Stimulated activated CD4-positive, alpha-beta T cell treated with anti-CD3 and anti-CD28 coated beads, Interleukin-2, amount 100 ng/mL, for 24 hours (primary cell): ENCODE measurements at regions not wholly inside any gene's neighbourhood (a gene's known extent, or its start where the extent isn't known, plus 50 kb on each side); places are given as distances from the start of the nearest gene placed in this dataset.
"Not testable (repeated sequence)": the region's sequence is repeated elsewhere in the genome, so short reads cannot be mapped to it uniquely, and the experiment has no call there.

Source experiments
- DNase-seq, 2 donors: peaks; one replicate each; pipeline ENCODE4 v3.0.0-alpha.2; 2020

GRCh38 chr2:13466076-13466475 is 749.3 kb downstream of the TRIB2 start:
- DNase-seq = no peak

GRCh38 chr2:13474538-13474937 is 757.8 kb downstream of the TRIB2 start:
- no peak for DNase-seq

DNA sequence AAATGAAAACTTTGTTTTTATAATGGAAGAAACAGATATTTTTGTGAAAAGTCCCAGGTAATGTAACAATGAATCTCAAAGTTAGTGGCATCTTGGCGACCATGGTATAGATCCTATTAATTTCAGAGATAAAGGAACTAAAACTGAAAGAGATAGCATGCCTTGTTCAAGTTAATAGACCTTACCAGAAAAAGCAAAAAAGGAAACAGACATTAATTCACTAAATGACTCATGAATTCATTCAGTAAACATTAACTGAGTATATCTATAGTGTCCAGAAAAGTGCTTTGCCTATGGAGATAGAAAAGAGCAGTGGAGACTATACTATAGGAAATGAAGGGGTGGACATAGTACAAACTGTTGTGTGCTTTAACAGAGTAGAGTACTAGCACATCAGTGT is 763.3 kb downstream of the TRIB2 start:
- no peak for DNase-seq

DNA sequence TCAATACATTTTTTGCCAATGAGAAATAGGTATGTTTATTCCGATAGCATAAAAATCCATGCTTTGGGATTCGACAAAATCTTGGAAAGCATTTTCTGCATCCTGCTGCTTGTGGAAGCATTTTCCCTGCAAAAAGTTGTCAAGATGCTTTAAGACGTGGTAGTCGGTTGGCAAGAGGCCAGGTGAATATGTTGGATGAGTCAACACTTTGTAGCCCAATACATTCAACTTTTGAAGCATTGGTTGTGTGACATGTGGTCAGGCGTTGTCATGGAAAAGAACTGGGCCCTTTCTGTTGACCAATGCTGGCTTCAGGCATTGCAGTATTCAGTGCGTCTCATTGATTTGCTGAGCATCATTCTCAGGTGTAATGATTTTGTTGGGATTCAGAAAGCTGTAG is 764.5 kb downstream of the TRIB2 start:
- DNase-seq = no peak

DNA sequence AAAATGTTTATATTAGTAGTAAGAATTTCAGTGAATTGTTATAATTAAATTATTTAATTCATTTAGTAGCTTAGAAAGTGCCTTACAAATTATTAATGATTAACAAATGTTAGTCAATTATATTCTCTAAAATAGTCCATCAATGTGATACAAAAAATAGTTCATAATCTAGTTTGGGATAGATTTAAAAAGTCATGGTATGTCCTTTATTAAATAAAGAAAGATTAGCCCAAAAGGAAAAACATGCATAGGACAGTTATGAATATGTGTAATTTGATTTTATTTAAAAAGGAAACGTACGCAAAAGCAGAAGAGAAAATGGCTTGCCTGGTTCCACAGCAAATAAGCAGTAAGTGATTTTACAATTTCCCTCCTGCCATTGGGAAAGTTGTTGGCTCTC is 768.5 kb downstream of the TRIB2 start:
- no peak for DNase-seq

- no peak for DNase-seq
These were observed 772.2 kb downstream of the TRIB2 start for GRCh38 chr2:13488965-13489364.

DNA sequence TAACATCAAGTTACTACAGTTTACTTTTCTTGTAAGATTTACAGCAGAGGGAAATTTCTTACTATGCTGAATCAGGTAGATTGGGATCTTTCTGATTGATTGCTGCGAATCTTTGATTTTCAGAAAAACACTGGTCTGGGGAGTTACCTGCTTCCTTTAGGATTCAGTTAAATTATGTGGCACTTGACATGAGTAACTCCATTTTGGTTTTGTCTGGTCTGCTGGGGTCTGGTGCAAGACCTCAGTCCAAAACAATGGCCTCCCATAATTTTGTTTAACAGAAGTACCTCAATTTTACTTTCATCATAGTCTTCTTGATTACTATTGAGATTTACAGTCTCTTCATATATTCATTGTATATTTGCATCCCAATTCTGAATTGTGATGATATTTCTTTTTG is 775.5 kb downstream of the TRIB2 start:
- no peak for DNase-seq

GRCh38 chr2:13495051-13495450 is 778.3 kb downstream of the TRIB2 start:
- no peak for DNase-seq

GRCh38 chr2:13504808-13505207 is 788.1 kb downstream of the TRIB2 start:
- no peak for DNase-seq

- DNase-seq = no peak
These were observed 791.9 kb downstream of the TRIB2 start for GRCh38 chr2:13508671-13509070.

DNA sequence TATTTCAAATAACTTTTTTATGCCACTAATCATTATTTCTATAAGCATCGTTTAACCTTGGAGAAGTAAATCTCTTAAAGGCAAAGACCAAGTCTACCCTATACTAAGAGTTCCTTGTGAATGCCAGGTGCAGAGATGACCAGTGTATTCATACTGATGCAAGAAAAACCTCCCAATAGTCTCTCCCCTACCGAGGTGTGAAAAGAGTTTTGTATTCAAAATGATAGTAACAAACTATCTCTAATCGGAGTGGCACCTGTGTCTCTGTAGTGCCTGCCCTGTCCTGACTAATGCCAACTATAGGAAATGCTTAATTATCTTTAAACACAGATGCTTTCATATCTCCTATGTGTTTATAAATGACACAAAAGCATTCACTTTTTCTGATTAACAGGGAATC is 798.5 kb downstream of the TRIB2 start:
- no peak for DNase-seq

DNA sequence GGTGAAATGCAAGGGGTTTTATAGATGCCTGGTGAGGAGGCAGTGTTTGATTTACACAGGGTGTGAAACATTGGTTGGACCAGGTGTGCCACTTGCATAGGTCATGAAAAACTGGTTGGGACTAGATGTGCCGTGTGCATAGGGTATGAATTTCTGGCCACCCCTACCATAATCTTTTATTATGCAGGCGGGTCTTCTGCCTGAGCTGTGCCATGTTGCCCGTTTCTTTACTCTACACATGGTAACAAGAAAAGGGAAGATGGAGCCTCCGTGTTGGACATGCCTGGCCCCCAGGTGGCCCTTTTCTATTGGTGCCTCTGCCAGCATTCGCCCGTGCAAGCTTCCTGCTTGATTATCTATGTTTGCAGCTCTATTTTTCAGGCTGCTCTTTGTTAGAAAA is 805.4 kb downstream of the TRIB2 start:
- no peak for DNase-seq

- no peak for DNase-seq
These were observed 806.4 kb downstream of the TRIB2 start for GRCh38 chr2:13522917-13523821.

- DNase-seq = no peak
These were observed 807.8 kb downstream of the TRIB2 start for GRCh38 chr2:13524492-13524891.

DNA sequence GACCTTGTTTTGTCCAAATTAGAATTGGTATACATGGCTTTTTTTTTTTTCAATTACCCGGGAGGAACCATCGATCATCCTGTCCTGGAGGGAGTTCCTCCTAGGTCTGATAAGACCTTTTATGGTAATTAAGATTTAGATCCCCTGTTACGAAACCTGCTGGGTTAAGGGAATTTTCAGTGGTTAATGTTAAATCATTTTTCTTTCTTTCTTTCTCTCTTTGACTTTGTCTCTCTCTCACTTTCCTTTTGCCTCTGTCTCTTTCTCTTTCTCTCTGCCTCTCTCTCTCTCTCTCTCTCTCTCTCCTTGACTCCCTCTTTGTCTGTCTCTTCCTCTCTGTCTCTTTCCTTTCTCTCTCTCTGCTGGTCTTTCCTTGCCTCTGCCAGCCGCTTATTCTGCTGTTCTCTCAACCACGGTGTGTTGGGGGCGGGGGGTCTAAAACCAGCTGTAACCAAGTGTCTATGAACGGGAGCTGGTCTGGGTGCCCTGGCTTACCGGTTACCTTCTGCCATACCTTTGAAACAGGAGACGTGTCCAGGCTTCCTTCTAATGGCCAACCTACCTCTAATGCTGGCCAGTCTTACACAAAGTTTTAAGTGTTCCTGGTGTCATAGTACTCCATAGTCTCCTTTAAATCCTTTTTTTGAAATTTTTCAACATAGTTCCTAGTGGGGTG is 815.1 kb downstream of the TRIB2 start:
- not testable (repeated sequence) for DNase-seq

DNA sequence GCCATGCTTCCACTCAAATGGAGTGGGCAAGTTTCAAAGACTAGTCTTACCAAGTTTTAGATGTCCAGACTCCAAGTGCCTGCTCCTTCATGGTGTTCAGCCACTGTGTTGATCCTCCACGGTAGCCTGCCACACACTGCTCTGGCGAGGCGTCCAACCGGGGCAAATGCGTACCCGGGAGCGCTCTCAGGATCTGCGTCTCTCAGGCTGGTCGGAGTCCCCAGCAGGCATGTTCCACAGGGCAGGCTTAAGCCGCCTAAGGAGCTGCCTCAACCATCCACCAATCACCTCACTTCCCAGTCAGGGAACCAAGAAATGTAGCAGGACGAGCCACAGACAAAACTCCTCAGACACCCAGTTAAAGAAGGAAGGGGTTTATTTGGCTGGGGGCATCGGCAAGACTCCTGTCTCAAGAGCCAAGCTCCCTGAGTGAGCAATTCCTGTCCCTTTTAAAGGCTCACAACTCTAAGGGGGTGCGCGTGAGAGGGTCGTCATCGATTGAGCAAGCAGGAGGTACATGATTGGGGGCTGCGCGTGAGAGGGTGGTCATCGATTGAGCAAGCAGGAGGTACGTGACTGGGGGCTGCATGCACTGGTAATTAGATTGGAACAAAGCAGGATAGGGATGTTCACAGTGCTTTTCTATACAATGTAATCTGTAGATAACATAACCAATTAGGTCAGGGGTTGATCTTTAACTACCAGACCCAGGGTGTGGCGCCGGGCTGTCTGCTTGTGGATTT is 816.2 kb downstream of the TRIB2 start:
- not testable (repeated sequence) for DNase-seq

- DNase-seq = no peak
These were observed 816.8 kb downstream of the TRIB2 start for GRCh38 chr2:13533524-13533922.

- no peak for DNase-seq
These were observed 820.2 kb downstream of the TRIB2 start for GRCh38 chr2:13536941-13537340.

DNA sequence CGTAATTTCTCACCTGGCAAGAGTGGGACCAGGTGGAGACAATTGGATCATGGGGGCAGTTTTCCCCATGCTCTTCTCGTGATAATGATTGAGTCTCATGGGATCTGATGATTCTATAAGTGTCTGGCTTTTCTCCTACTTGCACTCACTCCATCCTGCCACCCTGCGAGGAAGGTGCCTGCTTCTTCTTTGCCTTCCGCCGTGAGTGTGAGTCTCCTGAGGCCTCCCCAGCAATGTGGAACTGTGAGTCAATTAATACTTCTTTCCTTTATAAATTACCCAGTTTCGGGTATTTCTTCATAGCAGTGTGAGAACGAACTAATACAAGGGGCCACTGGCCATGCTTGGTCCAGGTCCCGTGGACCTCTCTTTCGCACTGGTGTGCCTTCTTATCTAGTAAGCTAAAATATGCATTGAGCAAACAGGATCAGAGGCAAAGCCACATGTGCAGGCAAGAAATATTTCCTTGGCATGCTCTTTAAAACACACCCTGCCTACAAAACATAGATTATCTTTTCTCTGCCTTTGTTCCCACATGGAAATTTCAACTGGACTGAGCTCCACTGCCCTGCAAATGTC is 821.1 kb downstream of the TRIB2 start:
- no peak for DNase-seq

DNA sequence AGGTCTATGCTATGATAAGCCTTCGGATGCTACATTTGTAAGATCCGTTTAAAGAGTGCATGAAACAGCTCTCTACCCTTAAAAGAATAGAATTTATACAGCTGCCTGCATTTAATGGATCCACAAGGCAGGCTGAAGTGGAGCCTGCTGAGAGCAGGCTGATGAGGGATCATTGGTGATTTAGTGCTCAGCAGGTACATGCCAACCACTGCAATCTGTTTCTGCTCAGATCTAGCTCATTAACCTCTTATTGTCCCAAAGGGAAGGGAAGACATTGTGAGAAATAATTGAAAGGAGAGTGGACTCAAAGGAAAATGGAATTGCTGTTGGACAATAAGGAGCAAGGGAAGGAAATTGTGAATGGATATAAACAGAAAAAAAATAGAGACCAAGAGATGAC is 822.6 kb downstream of the TRIB2 start:
- DNase-seq = no peak

- DNase-seq = no peak
These were observed 825.3 kb downstream of the TRIB2 start for GRCh38 chr2:13542061-13542460.

GRCh38 chr2:13542642-13543041 is 825.9 kb downstream of the TRIB2 start:
- no peak for DNase-seq

GRCh38 chr2:13543550-13543949 is 826.8 kb downstream of the TRIB2 start:
- DNase-seq = no peak
